K562 (cell line): ENCODE measurements at regions not wholly inside any gene's neighbourhood (a gene's known extent, or its start where the extent isn't known, plus 50 kb on each side); places are given as distances from the start of the nearest gene placed in this dataset.

Source experiments
- ATAC-seq: fragments of 200-7000 bp; cut with Tn5 transposase; 3 replicates; pipeline ENCODE4 v1.9.1; 2020; ENCODE audit warnings: moderate library complexity
- BruUV-seq: library from RNA; stranded (reverse); fragments of 400-500 nt; replicated peaks from 2 replicates; lab custom pipeline; 2021; lab: Mats Ljungman, UMichigan
- CTCF ChIA-PET: fragments of 300-600 bp; formaldehyde crosslinking; extraction: SDS; loops from one replicate; lab custom pipeline; 2021; ENCODE audit warnings: low intra/inter-chr PET ratio; lab: Yijun Ruan, JAX
- POLR2A ChIA-PET: fragments of 300-600, 350-650 bp; sonication (Branson Sonifier 250); formaldehyde crosslinking; extraction: SDS; loops from one replicate; lab custom pipeline; 2021; ENCODE audit warnings: antibody characterized with exemption, inconsistent platforms; lab: Yijun Ruan, JAX
- DNase-seq, 4 experiments: peaks; one replicate each; pipeline versions ENCODE4 v3.0.0 to v3.0.0-alpha.2; 2011 to 2018; ENCODE audit warnings: low spot score in 3 of 4, mixed read lengths in 3 of 4; ENCODE audit errors: extremely low read depth in 1 of 4
- FAIRE-seq: peaks from 2 replicates; lab custom pipeline; 2011; peaks lifted over from hg19 to GRCh38; lab: Jason Lieb, UNC
- H2AFZ ChIP-seq: 2 replicates; pipeline ENCODE4 v1.6.0; 2011; ENCODE audit warnings: low read depth, low read length, control low read depth, inconsistent platforms
- H3K27ac ChIP-seq: fragments of 200-600 bp; 3 replicates; pipeline ENCODE4 v1.8.0; 2011; ENCODE audit warnings: low read depth, mild to moderate bottlenecking, control low read depth, inconsistent platforms, low read length, moderate library complexity, mixed read lengths; ENCODE audit errors: extremely low read depth
- H3K27me3 ChIP-seq, 2 experiments: fragments of 300-600 bp in 1 of 2; 2 replicates in 1 of 2; 3 replicates in 1 of 2; pipeline versions ENCODE4 v1.6.0 to v1.8.0; 2011; ENCODE audit warnings: inconsistent platforms in 2 of 2, low read length in 2 of 2, mild to moderate bottlenecking in 1 of 2, mixed read lengths in 1 of 2, moderate library complexity in 1 of 2; ENCODE audit not compliant: control insufficient read depth in 2 of 2, insufficient read depth in 2 of 2
- H3K36me3 ChIP-seq: fragments of 300-600 bp; 3 replicates; pipeline ENCODE4 v1.8.0; 2011; ENCODE audit warnings: mild to moderate bottlenecking, low read length, inconsistent platforms; ENCODE audit not compliant: control insufficient read depth, insufficient read depth
- H3K4me1 ChIP-seq, 2 experiments: fragments of 200-600 bp in 1 of 2; replicated peaks in 1 of 2; 2 replicates in 1 of 2; 3 replicates in 1 of 2; pipeline versions ENCODE4 v1.5.1 to v1.8.0; 2011; ENCODE audit warnings: inconsistent platforms in 2 of 2, low read length in 2 of 2, mild to moderate bottlenecking in 1 of 2, mixed read lengths in 1 of 2, moderate library complexity in 1 of 2; ENCODE audit not compliant: control insufficient read depth in 2 of 2, insufficient read depth in 2 of 2
- H3K4me2 ChIP-seq: 2 replicates; pipeline ENCODE4 v1.6.1; 2011; ENCODE audit warnings: low read length, control low read depth, inconsistent platforms, mixed read lengths; ENCODE audit not compliant: insufficient read depth
- H3K4me3 ChIP-seq: fragments of 200-600 bp; sonication (generic), shearing (Covaris generic); 2 replicates; pipeline ENCODE4 v1.5.1; 2016; ENCODE audit warnings: control low read depth, inconsistent platforms
- H3K79me2 ChIP-seq: fragments of 200-600 bp; 3 replicates; pipeline ENCODE4 v1.8.0; 2011; ENCODE audit warnings: low read length, inconsistent platforms; ENCODE audit not compliant: control insufficient read depth, insufficient read depth
- H3K9ac ChIP-seq, 2 experiments: 2 replicates each; pipeline versions ENCODE4 v1.6.0 to v1.6.1; 2011; ENCODE audit warnings: low read depth in 2 of 2, low read length in 2 of 2, control low read depth in 1 of 2, inconsistent platforms in 1 of 2, mild to moderate bottlenecking in 1 of 2, mixed read lengths in 1 of 2; ENCODE audit not compliant: insufficient read depth in 1 of 2
- H3K9me1 ChIP-seq: one replicate; pipeline ENCODE4 v1.6.0; 2011; ENCODE audit warnings: inconsistent platforms, mild to moderate bottlenecking, low read length, moderate library complexity; ENCODE audit not compliant: control insufficient read depth, insufficient read depth
- H3K9me3 ChIP-seq: replicated peaks from 2 replicates; pipeline ENCODE4 v1.5.1; 2011; ENCODE audit warnings: low read depth, low read length, inconsistent platforms; ENCODE audit not compliant: control insufficient read depth, insufficient read depth
- H4K20me1 ChIP-seq: replicated peaks from 2 replicates; pipeline ENCODE4 v1.6.1; 2011; ENCODE audit warnings: low read length, inconsistent platforms, mixed read lengths; ENCODE audit not compliant: control insufficient read depth, insufficient read depth
- CREM ChIP-seq: IDR thresholded peaks from 2 replicates; pipeline ENCODE4 v1.6.1; 2014; ENCODE audit warnings: antibody characterized with exemption, low read depth
- DDX20 ChIP-seq: fragments of 450-650 bp; IDR thresholded peaks from 2 replicates; pipeline ENCODE4 v1.6.1; 2016; ENCODE audit warnings: missing genetic modification characterization, low read depth, mild to moderate bottlenecking, missing compliant biosample characterization, moderate library complexity
- DNMT1 ChIP-seq: fragments of 450-650 bp; IDR thresholded peaks from 2 replicates; pipeline ENCODE4 v1.6.1; 2016; ENCODE audit warnings: antibody characterized with exemption, mild to moderate bottlenecking
- EP400 ChIP-seq: fragments of 450-650 bp; IDR thresholded peaks from 2 replicates; pipeline ENCODE4 v1.6.1; 2017; ENCODE audit warnings: antibody characterized with exemption, mild to moderate bottlenecking, moderate library complexity
- FOXA1 ChIP-seq: fragments of 450-650 bp; IDR thresholded peaks from 2 replicates; pipeline ENCODE4 v1.6.1; 2016; ENCODE audit warnings: mild to moderate bottlenecking, borderline replicate concordance
- GTF2F1 ChIP-seq: IDR thresholded peaks from 2 replicates; pipeline ENCODE4 v1.6.1; 2011; ENCODE audit warnings: low read depth, low read length, improper control_type of control experiment
- HNRNPK ChIP-seq: fragments of 200-400 bp; formaldehyde crosslinking; IDR thresholded peaks from one replicate; pipeline ENCODE4 v1.6.1; 2018; ENCODE audit warnings: mild to moderate bottlenecking, low read depth, low read length; ENCODE audit not compliant: poor library complexity, severe bottlenecking
- MED1 ChIP-seq: sonication (generic); formaldehyde crosslinking; IDR thresholded peaks from 2 replicates; pipeline ENCODE4 v1.8.1; 2023; ENCODE audit warnings: missing genetic modification reagents, borderline replicate concordance
- NFXL1 ChIP-seq: fragments of 450-650 bp; formaldehyde crosslinking; IDR thresholded peaks from 2 replicates; pipeline ENCODE4 v1.4.0; 2021; ENCODE audit warnings: mild to moderate bottlenecking
- NR0B1 ChIP-seq: fragments of 450-650 bp; IDR thresholded peaks from one replicate; pipeline ENCODE4 v1.6.1; 2018; ENCODE audit warnings: mild to moderate bottlenecking, moderate library complexity; ENCODE audit not compliant: partially characterized antibody
- NR2C2 ChIP-seq, 2 experiments: fragments of 200-800 bp in 1 of 2; sonication (Bioruptor generic) in 1 of 2; sonication (generic) in 1 of 2; formaldehyde crosslinking in 1 of 2; IDR thresholded peaks; 2 replicates each; pipeline versions ENCODE4 v1.6.1 to v1.8.0; 2016 to 2022; ENCODE audit warnings: mild to moderate bottlenecking in 1 of 2, missing compliant biosample characterization in 1 of 2, missing genetic modification characterization in 1 of 2, missing genetic modification reagents in 1 of 2
- NRF1 ChIP-seq, 2 experiments: fragments of 450-650 bp; IDR thresholded peaks in 1 of 2; conservative IDR thresholded peaks in 1 of 2; 2 replicates each; pipeline ENCODE4 v1.6.1; 2014; ENCODE audit warnings: mild to moderate bottlenecking in 2 of 2
- PTTG1 ChIP-seq: fragments of 450-650 bp; IDR thresholded peaks from 2 replicates; pipeline ENCODE4 v1.6.1; 2016; ENCODE audit warnings: low read depth, mild to moderate bottlenecking, missing genetic modification characterization, missing compliant biosample characterization
- RAD51 ChIP-seq: fragments of 450-650 bp; IDR thresholded peaks from 2 replicates; pipeline ENCODE4 v1.7.1; 2016; ENCODE audit warnings: low read depth, mild to moderate bottlenecking, borderline replicate concordance
- STAT5B ChIP-seq: fragments of 250-450 bp; sonication (Bioruptor Pico); IDR thresholded peaks from 2 replicates; pipeline ENCODE4 v1.8.0; 2021; ENCODE audit warnings: mild to moderate bottlenecking, inconsistent platforms
- XRCC3 ChIP-seq: fragments of 450-650 bp; IDR thresholded peaks from 2 replicates; pipeline ENCODE4 v1.6.1; 2017; ENCODE audit warnings: mild to moderate bottlenecking, moderate library complexity
- ZBTB43 ChIP-seq: sonication (generic); formaldehyde crosslinking; IDR thresholded peaks from 2 replicates; pipeline ENCODE4 v1.8.0; 2023; ENCODE audit warnings: mild to moderate bottlenecking, missing genetic modification reagents
- ZNF511 ChIP-seq: sonication (generic); formaldehyde crosslinking; IDR thresholded peaks from 2 replicates; pipeline ENCODE4 v1.8.0; 2022; ENCODE audit warnings: mild to moderate bottlenecking, missing genetic modification reagents
- WGBS: fragments of 100-300 bp; shearing (Covaris generic); methylation state at CpG from one replicate; pipeline ENCODE4 v1.1.6; 2016; ENCODE audit warnings: low coverage, mixed read lengths; ENCODE audit not compliant: insufficient coverage; ENCODE audit errors: missing lambda C conversion rate; 5-methylcytosine and 5-hydroxymethylcytosine counted together
- in situ Hi-C: fragments of 300-500 bp; cut with MboI; formaldehyde crosslinking; loops from 4 replicates; pipeline ENCODE4 v1.15.0; 2018; ENCODE audit warnings: inconsistent platforms, mixed read lengths
- intact Hi-C: fragments of 100-400 bp; cut with micrococcal nuclease; formaldehyde crosslinking; loops from 2 replicates; pipeline ENCODE4 v1.14.2; 2022

- no peak for TF ChIP-seq NR0B1
Observed at GRCh38 chr20:57806975-57807374, 97.2 kb upstream of the PMEPA1 start (continued).

- Histone ChIP-seq H3K9me3 (no peaks in the 10 kb centered on the region), H3K4me2 (no peak overlapping the region), H3K79me2 (no peaks in the 10 kb centered on the region), H4K20me1 (peaks cover 4% of the 10 kb centered on the region), H3K27ac (no peak overlapping the region), H2AFZ (no peak overlapping the region), H3K27me3 (peaks cover 2 to 43% of the 10 kb centered on the region in 2 experiments; a peak in 3 of 5 replicates), H3K9me1 (no peaks in the 10 kb centered on the region), H3K36me3 (no peaks in the 10 kb centered on the region), H3K9ac (no peak overlapping the region), H3K4me1 (no peaks in the 10 kb centered on the region), H3K4me3 (no peak overlapping the region)
- DNase-seq (no peak), FAIRE-seq (no peak), ATAC-seq (no peak)
- 3% methylated on average over 6 of the region's 6 CpGs for WGBS
- no TSS peak for BruUV-seq
- ChIA-PET CTCF (no interaction called here), POLR2A (interaction anchor here (0.6 kb wide), 1 partner anchor 15 kb away, joined by 3 read pairs; no protein-coding TSS in a partner anchor)
- in situ Hi-C loops, result no loop called here
- intact Hi-C loops, result no loop called here
- no peak for TF ChIP-seq NFXL1 (CRISPR knock-in tag)
- TF ChIP-seq PTTG1 (tag), result no peak
- TF ChIP-seq DDX20, result no peak
- no peak for TF ChIP-seq RAD51
- no peak for TF ChIP-seq CREM
- no peak for TF ChIP-seq STAT5B (CRISPR knock-in tag)
- no peak for TF ChIP-seq HNRNPK
- no peak for TF ChIP-seq DNMT1
- no peak for TF ChIP-seq NR2C2 (CRISPR knock-in tag; IDR thresholded peaks at IDR 0.05)
- TF ChIP-seq NR2C2 (tag; IDR thresholded peaks at IDR 0.05), result no peak
- TF ChIP-seq ZBTB43 (CRISPR knock-in tag), result no peak
- no peak for TF ChIP-seq XRCC3
- TF ChIP-seq FOXA1, result no peak
- no peak for TF ChIP-seq NRF1 (conservative IDR thresholded peaks at IDR 0.05 in 1 of 2, IDR thresholded peaks at IDR 0.05 in 1 of 2)
- no peak for TF ChIP-seq EP400
- TF ChIP-seq MED1 (CRISPR knock-in tag), result no peak
- no peak for TF ChIP-seq GTF2F1
- TF ChIP-seq ZNF511, result no peak
Observed at GRCh38 chr20:57806476-57806875, 96.7 kb upstream of the PMEPA1 start.
